SK-N-SH treated with all-trans-retinoic acid at 6 μM for 48 hours (cell line): ENCODE measurements at regions not wholly inside any gene's neighbourhood (a gene's known extent, or its start where the extent isn't known, plus 50 kb on each side); places are given as distances from the start of the nearest gene placed in this dataset.

ENCODE experiments used
- ATAC-seq: fragments of 200-7000 bp; cut with Tn5 transposase; 3 replicates; pipeline ENCODE4 v1.9.1; 2020; ENCODE audit warnings: mild to moderate bottlenecking, moderate library complexity
- ARNTL ChIP-seq: fragments of 450-650 bp; formaldehyde crosslinking; IDR thresholded peaks from 2 replicates; pipeline ENCODE4 v1.5.0; 2020; ENCODE audit warnings: low read depth, mild to moderate bottlenecking, moderate library complexity, borderline replicate concordance
- BACH2 ChIP-seq: fragments of 250-450 bp; sonication (Bioruptor Pico); IDR thresholded peaks from 2 replicates; pipeline ENCODE4 v1.9.0; 2021; ENCODE audit warnings: mild to moderate bottlenecking, borderline replicate concordance
- CSDC2 ChIP-seq: fragments of 250-450 bp; sonication (Bioruptor Pico); IDR thresholded peaks from 2 replicates; pipeline ENCODE4 v1.5.0; 2020; ENCODE audit warnings: mild to moderate bottlenecking, moderate library complexity
- CSRNP3 ChIP-seq: fragments of 250-450 bp; sonication (Bioruptor Pico); IDR thresholded peaks from 2 replicates; pipeline ENCODE4 v1.5.1; 2021; ENCODE audit warnings: mild to moderate bottlenecking, moderate library complexity
- ESRRG ChIP-seq: fragments of 250-450 bp; sonication (Bioruptor Pico); IDR thresholded peaks from 2 replicates; pipeline ENCODE4 v1.6.1; 2021; ENCODE audit warnings: mild to moderate bottlenecking
- GLIS3 ChIP-seq: fragments of 250-450 bp; sonication (Bioruptor Pico); IDR thresholded peaks from 2 replicates; pipeline ENCODE4 v1.5.0; 2020; ENCODE audit warnings: mild to moderate bottlenecking, moderate library complexity
- ISL1 ChIP-seq: fragments of 250-450 bp; sonication (Bioruptor Pico); IDR thresholded peaks from 2 replicates; pipeline ENCODE4 v2.1.2; 2022; ENCODE audit warnings: mild to moderate bottlenecking, moderate library complexity
- OSR1 ChIP-seq: fragments of 250-450 bp; sonication (Bioruptor Pico); IDR thresholded peaks from 2 replicates; pipeline ENCODE4 v1.8.0; 2022; ENCODE audit warnings: moderate library complexity, mild to moderate bottlenecking, inconsistent platforms
- POU6F1 ChIP-seq: fragments of 250-450 bp; sonication (Bioruptor Pico); IDR thresholded peaks from 2 replicates; pipeline ENCODE4 v1.8.0; 2021; ENCODE audit warnings: low read depth, mild to moderate bottlenecking, moderate library complexity, borderline replicate concordance
- RARB ChIP-seq: fragments of 250-450 bp; sonication (Bioruptor Pico); IDR thresholded peaks from 2 replicates; pipeline ENCODE4 v1.8.0; 2021; ENCODE audit warnings: mild to moderate bottlenecking, moderate library complexity
- SNAI2 ChIP-seq: fragments of 250-450 bp; sonication (Bioruptor Pico); IDR thresholded peaks from 2 replicates; pipeline ENCODE4 v1.5.0; 2020; ENCODE audit warnings: mild to moderate bottlenecking, moderate library complexity
- TCF4 ChIP-seq: fragments of 250-450 bp; sonication (Bioruptor Pico); IDR thresholded peaks from 2 replicates; pipeline ENCODE4 v1.8.0; 2021; ENCODE audit warnings: mild to moderate bottlenecking, moderate library complexity, borderline replicate concordance
- TOX ChIP-seq: fragments of 250-450 bp; sonication (Bioruptor Pico); IDR thresholded peaks from 2 replicates; pipeline ENCODE4 v1.8.0; 2021; ENCODE audit warnings: mild to moderate bottlenecking, moderate library complexity, borderline replicate concordance
- ZC3H10 ChIP-seq: fragments of 250-450 bp; sonication (Bioruptor Pico); IDR thresholded peaks from 2 replicates; pipeline ENCODE4 v1.5.1; 2021; ENCODE audit warnings: mild to moderate bottlenecking, moderate library complexity
- ZFP3 ChIP-seq: fragments of 250-450 bp; sonication (Bioruptor Pico); IDR thresholded peaks from 2 replicates; pipeline ENCODE4 v1.5.0; 2020; ENCODE audit warnings: mild to moderate bottlenecking, moderate library complexity
- ZFP30 ChIP-seq: fragments of 450-650 bp; formaldehyde crosslinking; IDR thresholded peaks from 2 replicates; pipeline ENCODE4 v1.5.0; 2022; ENCODE audit warnings: mild to moderate bottlenecking, moderate library complexity
- ZNF565 ChIP-seq: fragments of 450-650 bp; formaldehyde crosslinking; conservative IDR thresholded peaks from 2 replicates; pipeline ENCODE4 v1.5.0; 2020; ENCODE audit warnings: low read depth, mild to moderate bottlenecking, moderate library complexity
- ZNF70 ChIP-seq: fragments of 450-650 bp; formaldehyde crosslinking; IDR thresholded peaks from 2 replicates; pipeline ENCODE4 v1.5.0; 2020; ENCODE audit warnings: mild to moderate bottlenecking, moderate library complexity
- ZNF8 ChIP-seq: fragments of 450-650 bp; formaldehyde crosslinking; IDR thresholded peaks from 2 replicates; pipeline ENCODE4 v1.5.0; 2020; ENCODE audit warnings: mild to moderate bottlenecking, moderate library complexity

GRCh38 chr12:88291498-88292131 is 149.5 kb downstream of the TMTC3 start (continued):
- TF ChIP-seq ESRRG (no peak), ZFP30 (CRISPR knock-in tag) (no peak), SNAI2 (CRISPR knock-in tag) (no peak), POU6F1 (CRISPR knock-in tag) (no peak), ZNF70 (CRISPR knock-in tag) (no peak), ZC3H10 (peak; percentile 58; the same call in 1 of the 2 replicates), CSDC2 (no peak), ISL1 (CRISPR knock-in tag) (peak; percentile 84)
- TF ChIP-seq, all 23 proteins: peak for 3

- TF ChIP-seq TCF4 (CRISPR knock-in tag) (peak; percentile 63), ARNTL (CRISPR knock-in tag) (no peak)
- ATAC-seq = no peak
Measured at GRCh38 chr12:88298014-88298682, 156.0 kb downstream of the TMTC3 start.

GRCh38 chr12:88298761-88299242 is 156.7 kb downstream of the TMTC3 start:
- peak; percentile 66 for ATAC-seq
- TF ChIP-seq ZNF8 (CRISPR knock-in tag) (no peak), GLIS3 (CRISPR knock-in tag) (no peak), POU6F1 (CRISPR knock-in tag) (0 out of 2 replicates have a peak, but pooled peaks have one; percentile 54), ISL1 (CRISPR knock-in tag) (peak; percentile 82), RARB (CRISPR knock-in tag) (no peak), CSRNP3 (CRISPR knock-in tag) (no peak)

GRCh38 chr12:88299567-88300101 is 157.5 kb downstream of the TMTC3 start:
- ATAC-seq = peak; percentile 81
- TF ChIP-seq ISL1 (CRISPR knock-in tag) (peak; percentile 14; the same call in 1 of the 2 replicates), ZNF565 (CRISPR knock-in tag) (no peak), BACH2 (CRISPR knock-in tag) (no peak), ZNF8 (CRISPR knock-in tag) (no peak), ARNTL (CRISPR knock-in tag) (no peak), POU6F1 (CRISPR knock-in tag) (0 out of 2 replicates have a peak, but pooled peaks have one; percentile 8), GLIS3 (CRISPR knock-in tag) (no peak)

- no peak for ATAC-seq
- TF ChIP-seq OSR1 = no peak
- no peak for TF ChIP-seq TOX (CRISPR knock-in tag)
- no peak for TF ChIP-seq ZC3H10
- TF ChIP-seq ARNTL (CRISPR knock-in tag) = no peak
- TF ChIP-seq TCF4 (CRISPR knock-in tag) = no peak
- no peak for TF ChIP-seq POU6F1 (CRISPR knock-in tag)
- TF ChIP-seq ZFP3 (CRISPR knock-in tag) = no peak
- TF ChIP-seq ZNF70 (CRISPR knock-in tag) = no peak
Measured at GRCh38 chr12:88300931-88301330, 158.8 kb downstream of the TMTC3 start.
